MG63 (cell line): ENCODE measurements at regions not wholly inside any gene's neighbourhood (a gene's known extent, or its start where the extent isn't known, plus 50 kb on each side); places are given as distances from the start of the nearest gene placed in this dataset.

Source experiments
- DNase-seq: peaks from one replicate; pipeline ENCODE4 v3.0.0-alpha.2; 2020
- H3K27me3 ChIP-seq: fragments of 250-450 bp; sonication (Bioruptor Pico); 2 replicates; pipeline ENCODE4 v1.5.1; 2020; ENCODE audit warnings: mild to moderate bottlenecking, moderate library complexity
- H3K36me3 ChIP-seq: fragments of 250-450 bp; sonication (Bioruptor Pico); 2 replicates; pipeline ENCODE4 v1.5.1; 2020; ENCODE audit warnings: mild to moderate bottlenecking, moderate library complexity
- H3K4me3 ChIP-seq: fragments of 250-450 bp; sonication (Bioruptor Pico); 2 replicates; pipeline ENCODE4 v1.5.1; 2020; ENCODE audit warnings: mild to moderate bottlenecking, moderate library complexity
- H3K9me3 ChIP-seq: fragments of 250-450 bp; sonication (Bioruptor Pico); 2 replicates; pipeline ENCODE4 v1.5.1; 2020; ENCODE audit warnings: mild to moderate bottlenecking, moderate library complexity

GRCh38 chrX:20498851-20499635 is 232.3 kb upstream of the RPS6KA3 start:
- Histone ChIP-seq H3K36me3 (no peaks in the 10 kb centered on the region), H3K4me3 (no peak overlapping the region), H3K27me3 (no peaks in the 10 kb centered on the region), H3K9me3 (no peaks in the 10 kb centered on the region)
- DNase-seq = no peak

- Histone ChIP-seq H3K27me3 (no peaks in the 10 kb centered on the region), H3K9me3 (no peaks in the 10 kb centered on the region), H3K36me3 (no peaks in the 10 kb centered on the region), H3K4me3 (no peak overlapping the region)
- DNase-seq = no peak
Observed at GRCh38 chrX:20495575-20495974, 228.9 kb upstream of the RPS6KA3 start.

- DNase-seq = no peak
- no peaks in the 10 kb centered on the region for H3K9me3 ChIP-seq
- no peak overlapping the region for H3K4me3 ChIP-seq
- no peaks in the 10 kb centered on the region for H3K27me3 ChIP-seq
- no peaks in the 10 kb centered on the region for H3K36me3 ChIP-seq
Observed at GRCh38 chrX:20488473-20488872, 221.8 kb upstream of the RPS6KA3 start.

GRCh38 chrX:20487227-20487626 is 220.5 kb upstream of the RPS6KA3 start:
- Histone ChIP-seq H3K36me3 (no peaks in the 10 kb centered on the region), H3K9me3 (no peaks in the 10 kb centered on the region), H3K27me3 (no peaks in the 10 kb centered on the region), H3K4me3 (no peak overlapping the region)
- no peak for DNase-seq

- H3K4me3 ChIP-seq = no peak overlapping the region
- DNase-seq = no peak
Observed at GRCh38 chrX:20481632-20482031, 214.9 kb upstream of the RPS6KA3 start.

GRCh38 chrX:20479896-20480295 is 213.2 kb upstream of the RPS6KA3 start:
- no peaks in the 10 kb centered on the region for H3K27me3 ChIP-seq
- no peaks in the 10 kb centered on the region for H3K9me3 ChIP-seq
- no peak overlapping the region for H3K4me3 ChIP-seq
- H3K36me3 ChIP-seq = no peaks in the 10 kb centered on the region
- DNase-seq = no peak

More at GRCh38 chrX:20481632-20482031, 214.9 kb upstream of the RPS6KA3 start:
- H3K27me3 ChIP-seq = no peaks in the 10 kb centered on the region
- no peaks in the 10 kb centered on the region for H3K36me3 ChIP-seq
- no peaks in the 10 kb centered on the region for H3K9me3 ChIP-seq

- Histone ChIP-seq H3K4me3 (no peak overlapping the region), H3K27me3 (no peaks in the 10 kb centered on the region), H3K36me3 (no peaks in the 10 kb centered on the region), H3K9me3 (no peaks in the 10 kb centered on the region)
- DNase-seq = no peak
Observed at GRCh38 chrX:20479048-20479447, 212.3 kb upstream of the RPS6KA3 start.

GRCh38 chrX:20477836-20478524 is 211.3 kb upstream of the RPS6KA3 start:
- H3K4me3 ChIP-seq = no peak overlapping the region
- H3K36me3 ChIP-seq = no peaks in the 10 kb centered on the region
- no peaks in the 10 kb centered on the region for H3K9me3 ChIP-seq
- H3K27me3 ChIP-seq = no peaks in the 10 kb centered on the region
- DNase-seq = no peak

- H3K36me3 ChIP-seq = no peaks in the 10 kb centered on the region
- no peak overlapping the region for H3K4me3 ChIP-seq
- no peaks in the 10 kb centered on the region for H3K27me3 ChIP-seq
- DNase-seq = no peak
- H3K9me3 ChIP-seq = no peaks in the 10 kb centered on the region
Observed at GRCh38 chrX:20477219-20477618, 210.5 kb upstream of the RPS6KA3 start.

GRCh38 chrX:20472620-20473258 is 206.0 kb upstream of the RPS6KA3 start:
- H3K4me3 ChIP-seq = no peak overlapping the region
- H3K27me3 ChIP-seq = no peaks in the 10 kb centered on the region
- H3K9me3 ChIP-seq = no peaks in the 10 kb centered on the region
- DNase-seq = no peak
- no peaks in the 10 kb centered on the region for H3K36me3 ChIP-seq

- Histone ChIP-seq H3K27me3 (no peaks in the 10 kb centered on the region), H3K9me3 (no peaks in the 10 kb centered on the region), H3K36me3 (no peaks in the 10 kb centered on the region), H3K4me3 (no peak overlapping the region)
- DNase-seq = no peak
Observed at GRCh38 chrX:20472148-20472547, 205.4 kb upstream of the RPS6KA3 start.

GRCh38 chrX:20471483-20471882 is 204.8 kb upstream of the RPS6KA3 start:
- no peaks in the 10 kb centered on the region for H3K36me3 ChIP-seq
- H3K4me3 ChIP-seq = no peak overlapping the region
- H3K27me3 ChIP-seq = no peaks in the 10 kb centered on the region
- DNase-seq = no peak
- H3K9me3 ChIP-seq = no peaks in the 10 kb centered on the region

GRCh38 chrX:20463296-20464075 is 196.8 kb upstream of the RPS6KA3 start:
- Histone ChIP-seq H3K4me3 (no peak overlapping the region), H3K36me3 (no peaks in the 10 kb centered on the region), H3K9me3 (no peaks in the 10 kb centered on the region), H3K27me3 (no peaks in the 10 kb centered on the region)
- DNase-seq = no peak

- Histone ChIP-seq H3K9me3 (no peaks in the 10 kb centered on the region), H3K36me3 (no peaks in the 10 kb centered on the region), H3K4me3 (no peak overlapping the region), H3K27me3 (no peaks in the 10 kb centered on the region)
- no peak for DNase-seq
Observed at GRCh38 chrX:20461576-20461975, 194.9 kb upstream of the RPS6KA3 start.

- H3K4me3 ChIP-seq = no peak overlapping the region
Observed at GRCh38 chrX:20461002-20461401, 194.3 kb upstream of the RPS6KA3 start.

GRCh38 chrX:20459410-20460350 is 193.0 kb upstream of the RPS6KA3 start:
- H3K27me3 ChIP-seq = no peaks in the 10 kb centered on the region

More at GRCh38 chrX:20461002-20461401, 194.3 kb upstream of the RPS6KA3 start:
- Histone ChIP-seq H3K27me3 (no peaks in the 10 kb centered on the region), H3K9me3 (no peaks in the 10 kb centered on the region), H3K36me3 (no peaks in the 10 kb centered on the region)
- no peak for DNase-seq

More at GRCh38 chrX:20459410-20460350, 193.0 kb upstream of the RPS6KA3 start:
- Histone ChIP-seq H3K9me3 (no peaks in the 10 kb centered on the region), H3K36me3 (no peaks in the 10 kb centered on the region), H3K4me3 (no peak overlapping the region)
- no peak for DNase-seq
